Activated T-helper 17 cell treated with anti-CD3 and anti-CD28 coated beads, Interleukin-2, amount 50 U/mL, for 72 hours (primary cell): ENCODE measurements at regions not wholly inside any gene's neighbourhood (a gene's known extent, or its start where the extent isn't known, plus 50 kb on each side); places are given as distances from the start of the nearest gene placed in this dataset.

ENCODE experiments used
- ATAC-seq: fragments of 150-1000 bp; cut with Tn5 transposase; replicated peaks from 2 replicates; pipeline ENCODE4 v1.10.0; 2021; ENCODE audit warnings: mild to moderate bottlenecking, moderate library complexity
- H3K27ac Mint-ChIP-seq: one replicate; pipeline ENCODE4 v1.8.0; 2022; ENCODE audit warnings: mixed read lengths
- H3K27me3 Mint-ChIP-seq: one replicate; pipeline ENCODE4 v1.8.0; 2022; ENCODE audit warnings: mixed read lengths
- H3K36me3 Mint-ChIP-seq: one replicate; pipeline ENCODE4 v1.8.0; 2022; ENCODE audit warnings: low read depth, mild to moderate bottlenecking, mixed read lengths
- H3K4me1 Mint-ChIP-seq: one replicate; pipeline ENCODE4 v1.8.0; 2022; ENCODE audit warnings: mixed read lengths
- H3K4me3 Mint-ChIP-seq: one replicate; pipeline ENCODE4 v1.8.0; 2022; ENCODE audit warnings: mild to moderate bottlenecking, mixed read lengths
- H3K9me3 Mint-ChIP-seq: one replicate; pipeline ENCODE4 v1.8.0; 2022; ENCODE audit warnings: mixed read lengths

DNA sequence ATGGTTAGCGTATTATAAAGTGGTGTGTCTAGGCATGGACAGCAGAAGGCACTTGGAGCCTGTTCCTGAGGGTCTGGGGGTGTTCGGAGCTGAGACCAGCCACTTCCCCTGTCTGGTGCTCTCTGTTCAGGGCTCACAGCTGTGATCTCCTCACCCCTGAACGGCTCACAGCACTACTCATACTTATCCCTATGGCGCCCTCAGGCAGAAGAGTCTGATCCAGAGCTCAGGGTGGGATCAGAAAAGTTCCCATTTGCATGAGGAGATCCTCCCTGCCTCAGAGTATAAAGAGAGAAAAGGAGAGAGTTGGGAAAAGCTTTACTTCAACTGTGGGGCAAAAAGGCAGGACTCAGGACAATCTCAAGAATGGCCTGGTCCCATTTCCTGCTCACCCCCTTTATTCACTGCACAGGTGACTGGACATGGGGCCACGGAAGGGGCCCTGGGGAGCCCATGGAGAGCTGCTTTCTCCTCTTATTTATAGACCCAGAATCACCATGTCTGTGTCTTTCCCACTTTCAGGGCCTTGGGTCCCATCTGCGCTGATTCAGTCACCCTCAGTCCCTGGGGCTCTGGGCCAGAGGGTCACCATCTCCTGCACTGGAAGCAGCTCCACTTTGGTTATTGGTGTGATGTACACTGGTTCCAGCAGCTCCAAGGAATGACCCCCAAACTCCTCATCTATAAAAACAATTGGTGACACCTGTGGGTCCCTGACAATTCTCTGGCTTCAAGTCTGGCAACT is 97.0 kb upstream of the TOP3B start:
- Mint-ChIP-seq H3K9me3 (no peaks in the 10 kb centered on the region), H3K27ac (no peak overlapping the region), H3K27me3 (peaks cover 48% of the 10 kb centered on the region), H3K36me3 (no peaks in the 10 kb centered on the region), H3K4me1 (no peaks in the 10 kb centered on the region), H3K4me3 (no peak overlapping the region)
- no peak for ATAC-seq

DNA sequence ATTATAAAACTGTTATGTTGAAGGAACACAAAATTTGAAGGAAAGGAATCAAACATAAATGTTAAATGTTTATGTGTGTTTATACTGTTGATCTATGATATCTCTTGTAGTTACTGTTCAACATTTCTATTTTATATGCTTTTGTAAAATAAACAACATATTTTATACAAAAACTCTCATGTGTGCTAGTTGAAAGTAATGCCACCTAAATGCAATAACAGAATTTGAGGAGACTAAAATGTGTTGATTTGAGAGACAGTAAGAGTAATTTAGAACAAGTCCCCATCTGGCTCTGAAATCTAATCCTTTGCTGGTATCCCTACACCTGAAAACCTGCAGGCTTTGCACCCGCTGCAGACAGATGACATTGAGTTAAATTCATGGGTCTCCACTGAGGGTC is 95.7 kb upstream of the TOP3B start:
- H3K4me3 Mint-ChIP-seq: no peak overlapping the region
- no peaks in the 10 kb centered on the region for H3K9me3 Mint-ChIP-seq
- H3K27ac Mint-ChIP-seq: no peak overlapping the region
- ATAC-seq: no peak
- no peaks in the 10 kb centered on the region for H3K36me3 Mint-ChIP-seq
- H3K27me3 Mint-ChIP-seq: peaks cover 50% of the 10 kb centered on the region
- H3K4me1 Mint-ChIP-seq: no peaks in the 10 kb centered on the region

DNA sequence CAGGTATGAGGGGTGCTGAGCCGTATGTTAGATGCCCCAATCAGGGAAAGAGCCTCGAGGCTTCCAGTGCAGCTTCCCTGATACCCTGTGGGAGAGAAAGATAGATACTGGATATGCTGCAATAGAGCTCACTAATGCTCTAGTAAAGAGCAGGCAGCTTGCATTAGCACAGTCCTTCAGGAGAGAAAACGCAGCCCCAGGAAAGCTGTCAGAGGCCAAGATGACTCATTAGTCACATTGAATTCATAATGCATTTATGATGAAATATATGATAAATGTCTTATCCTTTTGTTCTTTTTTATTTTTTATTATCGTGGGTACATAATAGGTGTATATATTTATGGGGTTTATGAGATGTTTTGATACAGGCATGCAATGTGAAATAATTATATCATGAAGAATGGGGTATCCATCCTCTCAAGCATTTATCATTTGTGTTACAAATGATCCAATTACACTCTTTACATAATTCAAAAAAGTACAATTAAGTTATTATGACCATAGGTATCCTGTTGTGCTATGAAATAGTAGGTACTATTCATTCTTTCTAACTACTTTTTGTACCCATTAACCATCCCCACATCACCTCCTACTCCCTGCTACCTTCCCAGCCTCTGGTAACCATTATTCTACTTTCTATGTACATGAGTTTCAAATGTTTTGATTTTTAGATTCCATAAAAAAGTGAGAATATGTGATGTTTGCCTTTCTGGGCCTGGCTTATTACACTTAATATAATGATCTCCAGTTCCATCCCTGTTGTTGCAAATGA is 94.5 kb upstream of the TOP3B start:
- peaks cover 44% of the 10 kb centered on the region for H3K27me3 Mint-ChIP-seq
- no peak overlapping the region for H3K4me3 Mint-ChIP-seq
- ATAC-seq: no peak
- H3K36me3 Mint-ChIP-seq: no peaks in the 10 kb centered on the region
- no peaks in the 10 kb centered on the region for H3K9me3 Mint-ChIP-seq
- H3K4me1 Mint-ChIP-seq: no peaks in the 10 kb centered on the region
- H3K27ac Mint-ChIP-seq: no peak overlapping the region

DNA sequence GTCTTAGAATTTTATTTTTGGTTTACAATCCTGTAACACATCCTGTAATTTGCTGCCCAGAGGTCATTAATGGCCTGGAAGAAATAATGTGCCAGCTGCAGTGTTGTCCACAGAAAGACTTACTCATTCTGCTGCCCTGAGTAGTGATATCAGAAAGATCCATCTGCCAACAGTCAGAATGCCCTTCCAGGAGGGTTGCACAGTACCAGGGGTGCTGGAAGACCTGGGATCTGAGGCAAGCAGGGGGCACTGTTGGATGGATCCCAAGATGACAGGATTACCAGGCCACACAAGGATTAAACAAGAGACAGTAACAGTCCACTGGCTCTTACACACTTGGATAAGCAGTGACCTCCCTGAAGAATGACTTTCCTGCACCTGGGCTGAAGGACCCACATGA is 93.8 kb upstream of the TOP3B start:
- Mint-ChIP-seq H3K4me1 (no peaks in the 10 kb centered on the region), H3K27me3 (peaks cover 37% of the 10 kb centered on the region), H3K27ac (no peak overlapping the region), H3K36me3 (no peaks in the 10 kb centered on the region), H3K4me3 (no peak overlapping the region), H3K9me3 (no peaks in the 10 kb centered on the region)
- no peak for ATAC-seq

DNA sequence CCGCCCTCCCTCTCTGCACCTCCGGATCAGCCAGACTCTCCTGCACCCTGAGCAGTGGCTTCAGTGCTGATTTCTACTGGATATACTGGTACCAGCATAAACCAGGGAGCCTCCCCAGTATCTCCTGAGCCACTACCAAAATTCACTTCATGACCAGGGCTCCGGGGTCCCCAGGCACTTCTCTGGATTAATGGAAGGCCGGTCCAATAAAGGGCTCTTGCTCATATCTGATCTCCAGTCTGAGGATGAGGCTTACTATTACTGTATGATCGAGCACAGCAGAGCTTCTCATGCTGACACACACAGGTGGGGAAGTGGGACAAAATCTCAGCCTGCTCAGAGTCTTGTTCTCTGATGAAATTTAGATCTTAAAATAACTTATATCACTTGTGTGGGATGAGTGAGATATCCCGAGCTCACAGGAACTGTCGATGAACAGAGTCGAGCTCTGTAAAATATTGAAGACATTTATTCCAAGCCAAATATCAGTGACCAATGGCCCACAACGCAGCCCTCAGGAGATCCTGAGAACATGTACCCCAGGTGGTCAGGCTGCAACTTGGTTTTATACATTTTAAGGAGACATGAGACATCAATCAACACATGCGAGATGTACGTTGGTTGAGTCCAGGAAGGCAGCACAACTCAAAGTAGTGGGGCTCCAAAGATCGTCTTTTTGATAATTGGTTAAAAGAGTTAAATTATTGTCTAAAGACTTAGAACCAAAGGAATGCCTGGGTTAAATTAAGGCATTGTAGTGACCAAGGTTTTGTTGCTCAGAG is 93.0 kb upstream of the TOP3B start:
- Mint-ChIP-seq H3K9me3 (no peaks in the 10 kb centered on the region), H3K27ac (peak overlapping the region; percentile 53), H3K36me3 (no peaks in the 10 kb centered on the region), H3K4me3 (no peak overlapping the region), H3K27me3 (peaks cover 32% of the 10 kb centered on the region), H3K4me1 (no peaks in the 10 kb centered on the region)
- ATAC-seq: no peak

DNA sequence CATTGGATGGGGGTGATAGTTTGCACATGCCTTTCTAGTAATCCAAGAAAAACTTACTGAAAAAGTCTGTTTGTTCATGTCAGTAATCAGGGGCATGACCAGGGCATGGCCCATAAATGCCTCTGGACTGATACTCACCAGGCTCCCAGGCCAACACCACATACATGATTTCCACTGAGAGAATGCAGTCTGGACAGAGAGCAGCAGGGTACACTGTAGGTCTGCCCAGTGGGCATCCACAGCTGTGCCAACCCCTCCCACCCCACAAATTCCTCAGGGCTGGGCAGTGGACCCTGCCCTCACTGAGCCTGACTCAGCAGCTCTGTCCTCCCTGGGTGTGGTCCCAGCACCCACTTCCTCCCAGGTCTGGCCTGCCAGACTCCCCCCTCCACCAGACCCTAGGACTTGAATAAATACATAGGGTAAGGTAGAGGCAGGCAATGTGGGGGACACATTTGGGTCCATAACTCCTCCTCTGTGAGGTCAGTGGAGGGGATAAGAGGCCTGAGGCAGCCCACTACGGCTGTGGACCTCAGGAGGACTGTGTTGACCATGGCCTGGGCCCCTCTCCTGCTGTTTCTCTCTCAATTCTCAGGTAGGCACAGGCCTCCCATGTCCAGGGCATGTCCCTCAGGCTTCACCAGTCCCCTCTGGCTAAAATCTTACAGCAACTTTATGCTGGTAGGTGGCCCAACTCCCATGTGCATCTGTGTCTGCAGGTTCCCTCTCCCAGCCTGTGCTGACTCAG is 92.2 kb upstream of the TOP3B start:
- Mint-ChIP-seq H3K4me3 (no peak overlapping the region), H3K27me3 (peaks cover 29% of the 10 kb centered on the region), H3K36me3 (no peaks in the 10 kb centered on the region), H3K4me1 (no peaks in the 10 kb centered on the region), H3K9me3 (no peaks in the 10 kb centered on the region), H3K27ac (peak overlapping the region; percentile 53)
- no peak for ATAC-seq

DNA sequence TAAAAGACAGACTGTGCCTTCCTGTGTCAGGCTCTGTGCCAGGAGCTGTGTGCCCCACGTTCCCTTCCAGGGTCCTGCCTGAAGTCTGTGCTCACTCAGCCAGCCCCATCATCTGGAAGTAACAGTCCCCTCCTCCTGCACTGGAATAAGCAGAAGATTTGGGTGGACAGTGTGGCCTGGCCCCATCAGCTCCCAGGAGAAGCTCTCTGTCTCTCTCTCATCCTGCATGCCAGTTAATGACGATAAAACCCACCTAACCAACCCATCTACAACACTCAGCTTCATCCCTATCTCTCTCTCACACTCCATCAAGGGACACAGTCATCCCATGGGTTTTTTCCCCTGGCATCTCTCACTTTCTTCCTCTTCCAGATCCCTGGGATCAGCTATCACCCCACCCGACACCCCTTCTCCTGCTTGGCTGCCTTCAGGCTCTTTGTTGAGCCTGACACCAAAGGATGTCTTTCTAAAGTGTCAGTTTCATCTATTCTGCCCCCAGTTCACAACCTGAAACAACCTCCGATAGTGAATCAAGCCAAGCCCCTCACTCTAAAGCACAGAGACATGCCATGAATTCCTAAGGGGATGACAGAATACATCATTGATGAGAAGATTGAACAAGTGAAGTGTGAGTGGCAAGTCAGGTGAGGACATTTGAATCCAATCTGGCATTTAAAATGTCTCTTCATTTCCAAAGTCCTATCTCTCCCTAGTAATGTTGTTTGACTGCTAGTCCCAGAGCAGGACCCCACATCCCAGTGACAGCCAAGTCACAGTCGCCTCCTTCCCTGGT is 91.4 kb upstream of the TOP3B start:
- H3K4me1 Mint-ChIP-seq: no peaks in the 10 kb centered on the region
- no peak for ATAC-seq
- H3K36me3 Mint-ChIP-seq: no peaks in the 10 kb centered on the region
- peaks cover 32% of the 10 kb centered on the region for H3K27me3 Mint-ChIP-seq
- no peak overlapping the region for H3K4me3 Mint-ChIP-seq
- no peak overlapping the region for H3K27ac Mint-ChIP-seq
- H3K9me3 Mint-ChIP-seq: no peaks in the 10 kb centered on the region

DNA sequence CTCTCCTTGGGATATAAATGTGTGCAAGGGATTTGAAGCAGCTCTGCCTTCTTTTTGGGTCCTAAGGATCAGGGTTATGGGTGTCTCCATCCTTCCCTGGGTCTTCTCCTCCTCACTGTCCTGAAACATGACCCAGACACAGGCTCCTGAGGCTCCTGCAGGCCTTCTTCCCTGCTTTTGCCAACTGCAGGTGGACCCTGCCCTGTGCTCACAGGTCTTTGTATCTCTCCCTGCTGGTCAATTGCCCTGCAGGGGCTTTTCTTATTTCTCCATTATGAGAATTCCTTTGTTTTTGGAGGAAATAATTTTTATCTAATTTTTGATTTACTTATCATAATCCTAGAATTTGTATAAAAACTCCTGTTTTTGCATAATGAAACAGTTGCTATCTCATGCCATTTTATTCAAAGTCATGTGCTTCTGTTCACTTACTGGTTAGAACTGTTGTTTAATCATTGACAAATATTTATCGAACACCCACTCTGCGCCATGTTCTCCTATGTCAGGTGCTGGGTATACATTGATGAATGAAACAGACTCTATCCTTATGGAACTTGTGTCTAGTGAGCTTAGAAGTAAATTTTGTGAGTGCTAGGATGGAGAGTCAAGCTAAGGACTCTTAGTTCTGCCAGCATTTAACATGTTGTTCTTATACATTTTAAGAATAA is 89.7 kb upstream of the TOP3B start:
- no peaks in the 10 kb centered on the region for H3K36me3 Mint-ChIP-seq
- H3K4me3 Mint-ChIP-seq: no peak overlapping the region
- H3K27me3 Mint-ChIP-seq: peaks cover 28% of the 10 kb centered on the region
- no peak overlapping the region for H3K27ac Mint-ChIP-seq
- no peak for ATAC-seq
- H3K9me3 Mint-ChIP-seq: no peaks in the 10 kb centered on the region
- no peaks in the 10 kb centered on the region for H3K4me1 Mint-ChIP-seq

DNA sequence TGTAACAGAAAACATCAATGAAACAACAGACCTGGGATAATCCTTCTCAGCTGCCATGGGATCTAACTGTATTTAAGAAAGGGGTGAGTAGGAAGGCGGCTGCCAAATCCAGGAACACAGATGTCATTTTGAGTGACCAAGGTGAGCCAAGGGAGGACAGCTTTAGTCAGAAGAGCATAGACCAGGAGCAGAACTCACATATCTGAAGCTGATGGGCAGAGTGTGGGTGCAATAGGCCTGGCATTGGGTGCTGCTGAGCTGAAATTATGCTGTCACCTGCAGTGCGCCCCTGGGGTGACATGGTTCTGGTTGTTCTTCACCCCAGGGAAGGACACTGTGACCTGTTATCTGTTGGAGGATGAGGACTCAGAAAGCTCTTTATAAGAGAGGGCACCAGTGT is 88.9 kb upstream of the TOP3B start:
- H3K4me3 Mint-ChIP-seq: no peak overlapping the region
- H3K4me1 Mint-ChIP-seq: no peaks in the 10 kb centered on the region
- H3K27me3 Mint-ChIP-seq: peaks cover 23% of the 10 kb centered on the region
- no peaks in the 10 kb centered on the region for H3K9me3 Mint-ChIP-seq
- no peak overlapping the region for H3K27ac Mint-ChIP-seq
- H3K36me3 Mint-ChIP-seq: no peaks in the 10 kb centered on the region
- no peak for ATAC-seq

DNA sequence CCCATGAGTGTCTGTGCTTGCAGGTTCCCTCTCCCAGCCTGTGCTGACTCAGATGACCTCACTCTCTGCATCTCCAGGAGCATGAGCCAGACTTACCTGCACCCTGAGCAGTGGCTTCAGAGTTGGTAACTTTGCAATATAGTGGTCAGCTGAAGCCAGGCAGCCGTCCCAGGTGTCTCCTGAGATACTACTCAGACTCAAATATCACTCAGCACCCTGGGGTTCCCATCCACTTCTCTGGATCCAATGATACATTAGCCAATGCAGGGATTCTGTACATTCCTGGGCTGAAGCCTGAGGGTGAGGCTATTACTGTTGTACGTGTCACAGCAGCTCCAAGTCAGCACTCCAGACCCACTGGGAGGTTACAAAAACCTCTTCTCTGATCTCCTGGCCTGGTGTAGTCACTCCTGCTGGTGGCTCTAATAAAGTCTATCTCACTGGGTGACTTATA is 87.8 kb upstream of the TOP3B start:
- H3K4me1 Mint-ChIP-seq: no peaks in the 10 kb centered on the region
- ATAC-seq: no peak
- no peaks in the 10 kb centered on the region for H3K9me3 Mint-ChIP-seq
- no peak overlapping the region for H3K27ac Mint-ChIP-seq
- H3K36me3 Mint-ChIP-seq: no peaks in the 10 kb centered on the region
- H3K4me3 Mint-ChIP-seq: no peak overlapping the region
- H3K27me3 Mint-ChIP-seq: peaks cover 17% of the 10 kb centered on the region

DNA sequence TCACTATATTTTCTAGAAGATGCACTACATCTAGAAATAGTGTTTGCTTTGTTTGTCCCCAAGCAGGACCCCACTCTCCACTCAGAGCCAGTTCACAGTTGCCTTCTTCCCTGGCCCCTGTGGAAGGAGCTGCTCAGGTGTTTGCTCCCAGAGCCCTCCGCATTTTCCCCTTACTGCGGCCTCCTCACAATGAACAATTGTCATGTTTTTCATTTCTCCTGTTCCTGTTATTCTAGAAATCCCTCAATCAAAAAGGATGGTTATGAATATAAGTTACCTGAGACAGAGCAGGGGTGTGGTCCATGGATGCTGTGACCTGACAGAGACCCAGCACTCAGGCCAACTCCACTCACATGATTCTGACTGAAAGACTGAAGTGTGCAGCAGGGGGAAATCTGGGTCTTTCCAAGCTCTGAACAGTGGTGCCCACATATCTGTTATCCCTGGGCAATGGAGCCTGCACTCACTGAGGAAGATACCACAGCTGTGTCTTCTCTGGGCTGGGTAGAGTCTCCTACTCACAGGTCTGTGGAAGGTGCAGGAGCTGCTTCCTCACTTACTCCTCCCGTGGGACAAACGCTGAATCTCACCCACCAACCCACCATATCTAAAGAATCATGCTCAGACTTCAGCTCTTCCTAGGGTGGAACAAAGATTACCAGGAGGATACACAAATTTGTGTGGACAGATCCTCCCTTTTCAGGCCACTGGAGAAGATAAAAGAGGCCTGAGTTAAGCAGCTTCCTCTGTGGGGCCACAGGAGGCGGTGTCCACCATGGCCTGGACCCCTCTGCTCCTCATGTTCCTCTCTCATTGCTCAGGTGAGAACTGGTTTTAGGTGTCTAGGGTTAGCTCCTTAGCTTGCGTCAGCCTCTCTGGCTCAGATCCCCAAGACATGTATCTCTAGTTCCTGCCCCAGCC is 87.1 kb upstream of the TOP3B start:
- Mint-ChIP-seq H3K27ac (no peak overlapping the region), H3K36me3 (no peaks in the 10 kb centered on the region)

DNA sequence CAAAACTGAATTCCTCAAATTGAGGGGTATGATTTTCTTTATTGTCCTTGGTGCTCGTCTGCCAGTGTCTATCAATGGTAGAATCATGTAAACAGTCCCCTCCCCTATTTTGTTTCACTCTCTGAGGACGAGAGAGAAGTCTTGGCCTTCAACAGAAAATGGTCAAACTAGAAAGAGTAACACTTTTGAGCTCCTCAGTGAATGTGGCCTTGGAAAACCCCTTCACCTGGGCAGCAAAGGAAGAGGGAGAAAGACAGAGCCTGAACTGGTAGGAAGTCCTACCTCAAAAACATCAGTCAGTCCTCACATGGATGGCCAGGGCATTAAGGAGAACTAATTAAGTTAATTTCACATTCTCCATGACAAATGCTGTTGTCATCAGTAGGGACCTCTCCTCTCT is 86.1 kb upstream of the TOP3B start:
- no peaks in the 10 kb centered on the region for H3K9me3 Mint-ChIP-seq
- peaks cover 9% of the 10 kb centered on the region for H3K27me3 Mint-ChIP-seq
- no peaks in the 10 kb centered on the region for H3K36me3 Mint-ChIP-seq
- H3K4me1 Mint-ChIP-seq: no peaks in the 10 kb centered on the region
- H3K4me3 Mint-ChIP-seq: no peak overlapping the region
- no peak for ATAC-seq
- H3K27ac Mint-ChIP-seq: no peak overlapping the region

More for the DNA sequence above, 87.1 kb upstream of the TOP3B start:
- H3K4me1 Mint-ChIP-seq: no peaks in the 10 kb centered on the region
- ATAC-seq: no peak
- no peaks in the 10 kb centered on the region for H3K9me3 Mint-ChIP-seq
- H3K4me3 Mint-ChIP-seq: no peak overlapping the region
- peaks cover 19% of the 10 kb centered on the region for H3K27me3 Mint-ChIP-seq
